22Rv1 (cell line): ENCODE measurements at regions not wholly inside any gene's neighbourhood (a gene's known extent, or its start where the extent isn't known, plus 50 kb on each side); places are given as distances from the start of the nearest gene placed in this dataset.

Source experiments
- CTCF ChIP-seq: fragments of 450-650 bp; IDR thresholded peaks from 2 replicates; pipeline ENCODE4 v1.5.1; 2017; ENCODE audit warnings: mild to moderate bottlenecking
- ZFX ChIP-seq: fragments of 450-650 bp; IDR thresholded peaks from 2 replicates; pipeline ENCODE4 v1.6.1; 2017; ENCODE audit warnings: antibody characterized with exemption, borderline replicate concordance

- no peak for TF ChIP-seq CTCF
- TF ChIP-seq ZFX, result no peak
Measured at GRCh38 chr5:104540448-104540847, 977.9 kb upstream of the NUDT12 start.
